Fibroblast of skin of right biceps (primary cell): ENCODE measurements at regions not wholly inside any gene's neighbourhood (a gene's known extent, or its start where the extent isn't known, plus 50 kb on each side); places are given as distances from the start of the nearest gene placed in this dataset.

Source experiments
- DNase-seq: peaks from one replicate; pipeline ENCODE4 v3.0.0-alpha.2; 2013

- DNase-seq = no peak
Observed at GRCh38 chr12:13668880-13669279, 312.5 kb downstream of the GRIN2B start.

GRCh38 chr12:13666806-13667205, 314.6 kb downstream of the GRIN2B start:
- no peak for DNase-seq

DNA sequence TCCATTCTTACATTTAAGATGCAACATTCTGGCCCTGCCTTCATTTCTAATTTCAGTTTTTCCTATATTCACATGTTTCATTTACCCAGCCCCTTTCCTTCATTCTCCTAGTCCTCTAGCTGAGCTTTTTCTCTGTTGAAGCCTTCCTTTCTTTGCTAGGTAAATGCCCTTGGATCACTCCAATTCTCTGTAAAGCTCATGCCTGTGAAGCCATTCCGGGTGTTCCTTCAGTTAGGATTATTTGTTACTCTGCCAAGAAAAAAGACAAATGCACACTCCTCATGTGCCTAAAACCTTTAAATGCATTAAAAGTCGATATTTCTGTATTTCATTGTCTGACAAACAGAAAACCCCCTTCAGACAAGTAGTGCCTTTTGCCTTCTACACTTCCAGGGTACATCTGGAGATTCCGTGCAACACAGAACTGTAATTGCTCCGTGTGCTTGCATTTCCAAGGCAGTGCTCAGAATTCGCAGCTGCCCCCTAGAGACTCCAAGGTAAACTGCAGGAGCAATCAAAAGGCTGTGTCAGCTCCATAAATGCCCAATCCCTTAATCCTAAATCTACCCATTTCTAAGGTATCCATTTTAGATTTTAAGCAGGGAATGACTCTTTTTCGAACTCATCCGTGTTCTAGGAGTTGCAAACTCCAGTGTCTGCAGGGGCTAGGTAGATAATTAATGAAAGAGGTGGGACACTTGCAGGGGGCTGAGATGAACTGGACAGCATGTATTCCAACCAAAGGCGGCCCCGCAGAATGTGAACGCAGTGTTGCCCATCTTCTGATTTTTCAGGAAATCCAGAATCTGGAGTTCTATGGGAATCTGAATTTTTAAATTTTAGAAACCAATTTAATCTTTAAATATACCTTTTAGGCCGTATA, 320.2 kb downstream of the GRIN2B start:
- peak; percentile 58 for DNase-seq

GRCh38 chr12:13654456-13654855, 326.9 kb downstream of the GRIN2B start:
- no peak for DNase-seq

DNA sequence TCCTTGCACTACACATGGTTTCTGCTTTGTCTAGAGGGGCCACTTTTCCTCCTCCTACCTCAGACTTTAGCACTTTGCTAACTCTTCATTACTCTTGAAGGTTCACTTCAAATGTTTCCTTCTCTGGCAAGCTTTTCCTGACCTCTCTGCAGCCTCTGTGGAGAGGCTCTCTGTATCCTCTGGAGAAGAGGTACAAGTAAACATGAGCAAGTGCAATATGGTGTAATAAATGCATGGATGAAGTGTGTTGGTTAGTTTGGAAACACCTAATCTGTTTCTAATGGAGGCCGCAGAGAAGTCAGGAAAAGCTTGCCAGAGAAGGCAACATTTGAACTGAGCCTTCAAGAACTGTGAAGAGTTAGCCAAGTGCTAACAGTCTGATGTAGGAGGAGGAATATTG, 329.3 kb downstream of the GRIN2B start:
- DNase-seq = no peak

DNA sequence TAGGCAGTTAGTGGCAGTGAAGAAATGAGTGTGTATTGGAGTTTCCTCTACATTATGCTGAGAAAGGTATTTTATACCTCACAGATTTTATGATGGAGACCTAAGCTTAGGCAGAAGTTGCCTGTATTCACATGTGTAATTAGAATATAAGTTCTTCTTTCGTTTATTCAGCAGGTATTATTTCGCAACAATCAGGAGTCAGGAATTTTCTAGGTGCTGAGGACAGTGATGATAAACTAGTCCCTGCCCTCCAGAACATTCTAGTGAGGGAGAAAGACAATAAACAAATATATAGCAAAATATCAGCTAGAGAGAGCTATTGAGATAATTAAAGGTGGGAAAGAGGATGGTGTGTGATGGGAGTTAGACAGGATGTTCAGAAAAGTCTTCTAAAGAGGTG, 345.7 kb downstream of the GRIN2B start:
- no peak for DNase-seq

DNA sequence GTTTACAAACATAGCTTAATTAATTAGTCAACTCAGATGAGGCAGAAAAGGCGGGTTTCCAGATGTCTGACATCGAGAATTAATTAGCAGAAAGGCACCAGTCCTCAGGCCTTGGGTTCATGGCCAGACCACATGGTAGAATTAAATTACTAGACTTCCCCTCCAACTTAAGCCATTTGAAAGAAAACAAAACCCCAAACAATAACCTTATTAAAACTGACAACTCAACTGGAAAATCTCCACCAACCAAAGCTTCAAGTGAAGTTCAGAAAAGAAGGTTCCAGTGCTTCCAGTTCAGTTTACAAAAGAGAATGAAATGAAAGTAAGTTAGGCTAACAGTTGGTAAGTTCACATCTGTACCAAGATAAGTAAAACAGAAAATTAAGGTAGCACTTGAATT, 349.5 kb downstream of the GRIN2B start:
- no peak for DNase-seq

GRCh38 chr12:13630354-13630753, 351.0 kb downstream of the GRIN2B start:
- no peak for DNase-seq

- no peak for DNase-seq
Observed at GRCh38 chr12:13628067-13628466, 353.3 kb downstream of the GRIN2B start.

DNA sequence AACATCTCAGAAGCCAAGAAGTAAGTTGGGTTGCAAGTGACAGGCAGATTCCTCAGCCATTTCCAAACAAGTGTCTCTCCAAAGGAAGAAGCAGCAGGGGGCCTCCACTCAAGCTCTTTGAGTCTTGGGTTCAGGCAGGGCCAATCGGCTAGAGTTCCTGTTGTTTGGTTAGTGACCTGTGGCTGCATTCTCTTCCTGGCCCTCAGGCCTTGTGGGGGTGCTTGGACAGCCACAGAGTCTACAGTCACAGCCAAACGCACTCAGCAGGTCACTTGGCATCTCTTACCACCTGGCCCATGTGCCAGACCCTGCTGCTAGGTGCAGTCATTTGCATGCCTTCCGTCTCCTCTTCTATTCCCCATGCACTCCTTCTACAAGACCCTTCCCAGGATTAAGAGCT, 353.9 kb downstream of the GRIN2B start:
- no peak for DNase-seq

GRCh38 chr12:13613297-13613696, 368.1 kb downstream of the GRIN2B start:
- no peak for DNase-seq

DNA sequence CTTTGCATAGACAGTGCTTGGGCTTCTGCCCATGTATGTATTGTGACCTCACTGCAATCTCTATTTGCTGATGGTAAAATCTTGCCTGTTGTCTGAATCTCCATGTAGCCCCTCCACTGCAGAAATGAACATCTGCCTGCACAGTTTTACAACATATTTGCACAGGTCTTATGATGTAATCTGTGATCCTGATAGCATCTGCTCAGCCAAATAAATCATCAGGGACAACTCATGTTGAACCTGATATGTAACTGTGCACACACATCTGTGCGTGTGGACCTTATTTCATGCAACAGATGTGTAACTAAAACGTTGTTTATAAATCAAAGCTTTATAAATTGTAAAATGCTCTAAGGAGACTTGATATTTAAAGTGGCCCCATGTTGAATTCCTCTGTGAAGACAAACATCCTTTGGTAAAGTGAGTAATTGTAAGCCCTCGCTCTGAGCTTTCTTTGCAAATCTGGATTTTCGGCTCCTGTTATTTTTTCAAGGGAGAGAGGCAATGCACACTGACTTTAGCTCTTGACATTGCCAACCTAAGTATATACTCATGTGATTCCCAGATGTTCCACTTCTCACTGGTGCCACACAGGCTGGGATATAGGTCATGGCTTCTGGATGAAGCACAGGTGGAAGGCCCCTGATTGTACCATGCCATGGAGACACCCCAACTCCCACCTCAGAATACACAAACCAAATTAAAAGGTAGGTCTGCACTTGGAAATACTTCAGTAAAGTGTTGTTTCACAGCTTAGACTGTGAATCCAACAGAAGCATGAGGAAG, 371.3 kb downstream of the GRIN2B start:
- no peak for DNase-seq

- no peak for DNase-seq
Observed at GRCh38 chr12:13606290-13606689, 375.1 kb downstream of the GRIN2B start.

DNA sequence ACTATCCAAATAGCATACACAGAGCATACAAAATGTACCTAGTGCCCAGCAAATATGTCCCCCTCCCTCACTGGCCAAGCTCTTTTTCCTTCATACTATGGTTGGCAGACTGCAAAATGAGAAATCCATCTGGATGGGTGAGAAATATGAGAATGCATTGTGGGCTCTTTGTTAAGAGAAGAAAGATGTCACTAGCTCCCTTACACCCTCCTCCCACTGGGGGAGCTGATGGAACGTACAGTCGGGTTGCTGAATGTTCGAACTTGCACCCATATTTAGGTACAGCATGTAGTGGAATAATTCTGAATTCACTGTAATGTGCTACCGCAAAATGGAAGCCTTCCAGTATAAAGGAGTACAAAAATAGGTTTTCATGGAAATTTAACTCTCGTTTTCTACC, 377.4 kb downstream of the GRIN2B start:
- no peak for DNase-seq

GRCh38 chr12:13602172-13602571, 379.2 kb downstream of the GRIN2B start:
- DNase-seq = no peak

GRCh38 chr12:13599176-13599575, 382.2 kb downstream of the GRIN2B start:
- no peak for DNase-seq

- DNase-seq = no peak
Observed at GRCh38 chr12:13597837-13598236, 383.6 kb downstream of the GRIN2B start.

- no peak for DNase-seq
Observed at GRCh38 chr12:13597166-13597565, 384.2 kb downstream of the GRIN2B start.

GRCh38 chr12:13596714-13597113, 384.7 kb downstream of the GRIN2B start:
- no peak for DNase-seq

DNA sequence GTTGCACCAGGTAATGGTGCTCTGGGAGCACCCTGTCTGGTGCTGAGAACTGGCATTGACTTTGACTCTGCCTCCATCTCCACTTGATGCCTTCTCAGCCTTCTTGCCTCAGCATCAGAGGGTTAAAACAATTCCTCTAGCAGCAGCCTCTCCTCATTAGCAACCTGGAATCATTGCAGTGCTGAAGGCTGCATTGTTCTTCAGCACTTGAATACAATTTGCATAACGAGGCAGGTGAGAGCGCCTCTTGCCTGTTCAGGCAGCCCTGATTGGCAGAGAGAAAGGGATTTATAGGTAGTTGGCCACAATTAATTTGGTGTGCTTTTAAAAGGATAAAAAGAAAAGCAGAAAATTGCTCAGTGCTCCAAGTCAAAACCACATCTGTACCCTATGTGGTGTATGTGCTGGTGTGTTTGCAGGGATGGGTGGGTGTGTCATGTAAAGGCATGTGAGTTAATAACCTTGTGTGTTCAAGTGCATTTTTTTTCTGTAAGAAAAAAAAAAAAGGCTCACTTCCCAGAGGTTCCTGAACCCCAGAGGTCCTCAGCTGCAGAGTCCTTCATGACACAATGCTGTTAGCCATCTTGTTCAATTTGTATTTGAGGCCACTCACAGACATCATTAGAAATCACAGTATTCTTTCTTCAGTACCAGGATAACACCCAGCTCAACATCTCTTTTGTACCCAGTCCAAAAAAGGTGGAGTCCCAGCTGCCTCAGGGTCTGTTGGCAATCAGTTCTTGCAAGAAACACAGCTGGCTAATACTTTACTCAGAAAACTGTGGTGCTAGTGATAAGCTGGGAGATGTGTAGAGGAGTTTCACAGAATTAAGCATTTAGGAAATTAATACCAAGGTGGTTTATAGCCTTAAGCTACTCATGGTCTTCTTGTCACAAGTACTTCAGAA, 385.6 kb downstream of the GRIN2B start:
- DNase-seq = no peak

- DNase-seq = no peak
Observed at GRCh38 chr12:13594731-13595514, 386.5 kb downstream of the GRIN2B start.
